NT2/D1 (cell line): ENCODE measurements at regions not wholly inside any gene's neighbourhood (a gene's known extent, or its start where the extent isn't known, plus 50 kb on each side); places are given as distances from the start of the nearest gene placed in this dataset.
"Not testable (repeated sequence)": the region's sequence is repeated elsewhere in the genome, so short reads cannot be mapped to it uniquely, and the experiment has no call there.

Experiments
- DNase-seq: peaks from one replicate; pipeline ENCODE4 v3.0.0-alpha.2; 2011; ENCODE audit warnings: low read depth, low spot score
- H3K27me3 ChIP-seq: 2 replicates; pipeline ENCODE4 v1.6.0; 2011; ENCODE audit warnings: mild to moderate bottlenecking; ENCODE audit not compliant: insufficient read length, insufficient read depth
- H3K36me3 ChIP-seq: 2 replicates; pipeline ENCODE4 v1.6.1; 2011; ENCODE audit warnings: mild to moderate bottlenecking, low read length, mixed read lengths; ENCODE audit not compliant: insufficient read depth, insufficient read length
- H3K4me1 ChIP-seq: 2 replicates; pipeline ENCODE4 v1.5.1; 2011; ENCODE audit not compliant: insufficient read depth, insufficient read length
- H3K4me3 ChIP-seq: 2 replicates; pipeline ENCODE4 v1.5.1; 2011; ENCODE audit warnings: low read depth; ENCODE audit not compliant: insufficient read length
- H3K9ac ChIP-seq: 2 replicates; pipeline ENCODE4 v1.6.0; 2011; ENCODE audit warnings: low read depth; ENCODE audit not compliant: insufficient read length
- H3K9me3 ChIP-seq: 2 replicates; pipeline ENCODE4 v1.5.1; 2011; ENCODE audit warnings: mild to moderate bottlenecking, low read length; ENCODE audit not compliant: insufficient read depth
- SUZ12 ChIP-seq: IDR thresholded peaks from 2 replicates; pipeline ENCODE4 v1.6.1; 2011; ENCODE audit not compliant: insufficient read length, insufficient read depth; ENCODE audit errors: extremely low read depth
- YY1 ChIP-seq: IDR thresholded peaks from 2 replicates; pipeline ENCODE4 v1.6.1; 2011; ENCODE audit not compliant: insufficient read length, insufficient read depth
- ZNF274 ChIP-seq: IDR thresholded peaks from 2 replicates; pipeline ENCODE4 v1.6.1; 2011; ENCODE audit warnings: mild to moderate bottlenecking, low read depth, low read length

DNA sequence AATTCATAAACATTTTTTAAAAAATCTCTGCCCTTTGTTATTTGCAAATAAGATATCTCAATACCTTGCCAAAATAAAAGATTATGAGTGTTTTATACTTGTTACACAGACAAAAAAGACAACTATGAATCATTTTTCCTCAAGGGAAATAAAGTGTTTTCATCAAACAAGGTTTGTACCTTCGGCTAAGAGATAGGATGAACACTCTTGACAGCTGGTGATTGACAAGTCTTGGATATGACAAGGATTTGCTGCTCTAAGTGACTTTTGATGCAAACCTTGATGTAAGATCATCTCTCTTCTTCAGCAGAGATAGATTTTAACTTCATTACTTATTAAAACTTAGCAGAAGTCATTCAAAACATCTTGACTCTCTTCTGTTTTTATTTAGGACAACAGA lies 514.3 kb upstream of the IRAK1BP1 start:
- no peak for DNase-seq
- Histone ChIP-seq H3K27me3 (no peaks in the 10 kb centered on the region), H3K4me1 (no peaks in the 10 kb centered on the region), H3K4me3 (no peak overlapping the region), H3K9me3 (no peaks in the 10 kb centered on the region), H3K9ac (no peak overlapping the region), H3K36me3 (no peaks in the 10 kb centered on the region)
- TF ChIP-seq ZNF274 (no peak), YY1 (no peak), SUZ12 (no peak)

DNA sequence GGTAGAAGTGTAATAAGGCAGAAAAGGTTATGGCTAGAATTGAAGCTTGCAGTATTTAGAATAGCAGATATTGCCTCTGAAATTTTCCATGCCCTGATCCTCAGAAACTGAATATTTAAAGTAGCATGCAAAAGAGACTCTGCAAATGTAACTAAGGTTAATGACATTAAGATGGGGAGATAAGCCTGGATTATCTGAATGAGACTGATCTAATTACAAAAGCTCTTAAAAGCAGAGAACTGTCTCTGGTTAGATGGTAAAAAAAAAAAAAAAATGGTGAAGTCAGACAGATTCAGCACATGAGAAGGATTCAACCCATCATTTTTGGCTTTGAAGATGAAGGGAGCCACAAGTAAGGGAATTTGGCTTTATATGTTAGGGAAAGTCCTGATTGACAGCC lies 503.7 kb upstream of the IRAK1BP1 start:
- Histone ChIP-seq H3K36me3 (no peaks in the 10 kb centered on the region), H3K4me1 (no peaks in the 10 kb centered on the region), H3K4me3 (no peak overlapping the region), H3K27me3 (no peaks in the 10 kb centered on the region), H3K9ac (no peak overlapping the region), H3K9me3 (no peaks in the 10 kb centered on the region)
- TF ChIP-seq YY1: no peak
- TF ChIP-seq SUZ12: no peak
- no peak for TF ChIP-seq ZNF274
- DNase-seq: no peak

DNA sequence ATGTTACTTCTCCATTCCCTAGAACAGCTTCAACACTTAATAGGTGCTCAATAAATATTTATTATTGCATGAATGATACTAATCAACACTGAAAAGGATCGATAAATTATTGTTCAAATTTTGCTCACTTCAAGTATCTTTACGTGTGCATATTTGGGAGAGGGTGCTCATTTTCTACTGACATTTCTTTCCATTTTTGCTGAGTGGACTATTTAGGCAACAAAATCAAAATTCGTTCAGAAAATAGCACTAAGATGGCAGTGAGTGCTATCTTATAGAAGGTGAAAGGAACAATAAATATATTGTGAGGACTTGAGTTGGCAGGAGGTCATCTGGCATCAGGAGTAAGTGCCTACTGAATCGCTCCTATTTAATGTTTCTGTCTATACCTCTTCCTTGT lies 501.9 kb upstream of the IRAK1BP1 start:
- Histone ChIP-seq H3K36me3 (no peaks in the 10 kb centered on the region), H3K4me3 (no peak overlapping the region), H3K27me3 (no peaks in the 10 kb centered on the region), H3K9ac (no peak overlapping the region), H3K4me1 (no peaks in the 10 kb centered on the region), H3K9me3 (no peaks in the 10 kb centered on the region)
- no peak for DNase-seq
- TF ChIP-seq YY1 (no peak), SUZ12 (no peak), ZNF274 (no peak)

DNA sequence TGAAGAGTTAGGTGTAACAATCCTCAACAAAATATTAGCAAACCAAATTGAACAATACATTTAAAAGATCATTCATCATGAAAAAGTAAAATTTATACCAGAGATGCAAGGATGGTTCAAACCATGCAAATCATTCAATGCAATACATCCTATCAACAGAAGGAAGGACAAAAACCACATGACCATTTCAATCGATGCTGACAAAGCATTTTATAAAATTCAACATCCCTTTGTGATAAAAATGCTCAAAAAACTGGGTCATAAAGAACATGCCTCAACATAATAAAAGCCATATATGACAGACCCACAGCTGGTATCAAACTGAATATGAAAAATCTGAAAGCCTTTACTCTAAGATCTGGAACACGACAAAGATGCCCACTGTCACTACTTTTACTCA lies 490.3 kb upstream of the IRAK1BP1 start:
- TF ChIP-seq SUZ12: no peak
- TF ChIP-seq YY1: no peak
- TF ChIP-seq ZNF274: no peak
- Histone ChIP-seq H3K9ac (no peak overlapping the region), H3K36me3 (no peaks in the 10 kb centered on the region), H3K4me3 (no peak overlapping the region), H3K4me1 (no peaks in the 10 kb centered on the region), H3K27me3 (no peaks in the 10 kb centered on the region), H3K9me3 (no peaks in the 10 kb centered on the region)
- DNase-seq: no peak

DNA sequence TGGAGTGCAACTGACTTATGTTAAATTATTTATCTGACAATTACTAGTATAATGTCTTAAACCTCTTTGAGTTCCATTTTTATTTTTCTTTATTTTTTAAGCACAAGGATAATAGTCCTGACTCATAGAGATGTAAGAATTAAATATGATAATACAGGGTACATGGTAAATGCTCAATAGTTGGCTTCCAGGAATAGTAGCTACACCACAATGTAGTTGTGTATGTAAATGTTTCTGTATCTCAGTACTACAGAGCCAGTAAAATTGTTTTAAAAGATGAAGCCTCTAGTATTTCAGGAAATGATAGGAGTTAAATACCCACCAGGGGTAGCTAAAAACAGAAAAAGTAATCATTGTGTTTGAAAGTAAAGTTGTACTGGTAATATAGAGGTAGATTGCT lies 487.4 kb upstream of the IRAK1BP1 start:
- no peak overlapping the region for H3K4me3 ChIP-seq
- no peaks in the 10 kb centered on the region for H3K9me3 ChIP-seq

DNA sequence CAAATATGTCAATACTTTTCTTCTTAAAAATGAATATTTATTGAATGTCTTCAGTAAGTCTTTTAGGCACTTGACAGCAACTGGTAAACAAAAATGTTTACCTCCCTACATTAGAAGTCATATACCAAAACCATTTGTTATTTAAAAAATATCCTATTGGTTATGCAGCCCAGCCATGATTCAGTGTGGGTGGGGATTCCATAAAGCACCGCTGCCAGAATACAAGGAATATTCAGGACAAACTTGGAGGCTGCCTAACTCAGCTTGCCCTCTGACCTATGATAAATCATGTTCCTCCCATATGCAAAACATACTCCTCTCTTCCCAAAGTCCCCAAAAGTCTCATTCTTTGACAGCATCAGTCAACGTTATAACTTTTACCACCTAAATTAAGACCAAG lies 486.8 kb upstream of the IRAK1BP1 start:
- no peak for DNase-seq
- H3K36me3 ChIP-seq: no peaks in the 10 kb centered on the region
- no peaks in the 10 kb centered on the region for H3K9me3 ChIP-seq
- no peaks in the 10 kb centered on the region for H3K4me1 ChIP-seq
- H3K27me3 ChIP-seq: no peaks in the 10 kb centered on the region
- no peak overlapping the region for H3K9ac ChIP-seq
- H3K4me3 ChIP-seq: no peak overlapping the region
- TF ChIP-seq SUZ12 (no peak), ZNF274 (no peak), YY1 (no peak)

More for the DNA sequence above, 487.4 kb upstream of the IRAK1BP1 start:
- H3K27me3 ChIP-seq: no peaks in the 10 kb centered on the region
- no peak for DNase-seq
- H3K36me3 ChIP-seq: no peaks in the 10 kb centered on the region
- no peak overlapping the region for H3K9ac ChIP-seq
- no peak for TF ChIP-seq ZNF274
- TF ChIP-seq SUZ12: no peak
- no peak for TF ChIP-seq YY1
- no peaks in the 10 kb centered on the region for H3K4me1 ChIP-seq

DNA sequence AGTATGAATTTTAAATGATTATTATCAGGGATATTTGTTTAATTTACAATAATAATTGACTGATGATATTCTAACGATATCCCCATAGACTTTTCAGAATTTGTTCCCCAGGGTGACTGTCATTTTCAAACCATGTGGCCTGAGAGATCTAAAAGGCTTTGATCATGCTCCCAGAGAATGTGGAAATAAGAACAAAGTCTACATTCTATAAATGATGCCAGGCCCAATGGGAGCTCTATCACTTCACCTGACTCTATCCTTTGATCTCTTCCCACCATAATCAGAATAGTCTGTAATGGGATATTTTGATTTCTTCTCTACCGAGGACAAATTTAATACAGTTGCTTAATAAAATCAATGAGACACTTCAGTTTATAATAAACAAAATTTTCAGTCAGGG lies 483.4 kb upstream of the IRAK1BP1 start:
- Histone ChIP-seq H3K9me3 (peaks cover 12% of the 10 kb centered on the region), H3K4me3 (no peak overlapping the region), H3K9ac (no peak overlapping the region), H3K36me3 (no peaks in the 10 kb centered on the region), H3K4me1 (no peaks in the 10 kb centered on the region), H3K27me3 (no peaks in the 10 kb centered on the region)
- DNase-seq: no peak
- TF ChIP-seq SUZ12 (no peak), YY1 (no peak), ZNF274 (no peak)

DNA sequence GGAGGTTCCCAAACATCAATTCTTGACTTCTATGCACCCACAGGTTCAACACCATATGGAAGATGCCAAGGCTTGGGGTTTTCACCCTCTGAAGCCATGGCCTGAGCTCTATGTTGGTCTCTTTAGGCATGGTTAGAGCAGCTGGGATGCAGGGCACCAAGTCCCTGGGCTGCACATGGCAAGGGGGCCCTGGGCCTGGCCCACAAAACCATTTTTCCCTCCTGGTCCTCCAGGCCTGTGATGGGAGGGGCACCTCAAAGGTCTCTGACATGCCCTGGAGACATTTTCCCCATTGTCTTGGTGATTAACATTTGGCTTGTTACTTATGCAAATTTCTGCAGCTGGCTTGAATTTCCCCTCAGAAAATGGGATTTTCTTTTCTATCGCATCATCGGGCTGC lies 480.5 kb upstream of the IRAK1BP1 start:
- not testable (repeated sequence) for H3K36me3 ChIP-seq, DNase-seq, H3K27me3 ChIP-seq, H3K4me3 ChIP-seq, H3K9ac ChIP-seq, H3K4me1 ChIP-seq
- H3K9me3 ChIP-seq: peaks cover 17% of the 10 kb centered on the region
